Common myeloid progenitor, CD34-positive (primary cell): ENCODE measurements at regions not wholly inside any gene's neighbourhood (a gene's known extent, or its start where the extent isn't known, plus 50 kb on each side); places are given as distances from the start of the nearest gene placed in this dataset.
"Not testable (repeated sequence)": the region's sequence is repeated elsewhere in the genome, so short reads cannot be mapped to it uniquely, and the experiment has no call there.

Experiments
- CTCF ChIA-PET: fragments of 350-600 bp; sonication (Branson Sonifier 250); formaldehyde crosslinking; loops from one replicate; lab custom pipeline; 2021; ENCODE audit warnings: antibody characterized with exemption; lab: Charles Lee
- POLR2A ChIA-PET: fragments of 350-600 bp; sonication (Branson Sonifier 250); formaldehyde crosslinking; loops from one replicate; lab custom pipeline; 2021; ENCODE audit warnings: antibody characterized with exemption; lab: Charles Lee
- DNase-seq, 3 donors: peaks; one replicate each; pipeline versions ENCODE4 v3.0.0 to v3.0.0-alpha.2; 2013
- H3K27ac ChIP-seq, 2 experiments: 1 replicate in 1 of 2; 2 replicates in 1 of 2; pipeline ENCODE4 v1.7.0; 2013; ENCODE audit warnings: inconsistent platforms in 2 of 2, low read length in 2 of 2, mild to moderate bottlenecking in 2 of 2, low read depth in 1 of 2, moderate library complexity in 1 of 2; ENCODE audit not compliant: severe bottlenecking in 2 of 2, insufficient read depth in 1 of 2, poor library complexity in 1 of 2
- H3K27me3 ChIP-seq, 5 experiments: replicated peaks in 2 of 5; 1 replicate in 3 of 5; 2 replicates in 2 of 5; pipeline versions ENCODE4 v1.6.1 to v1.7.0; 2013; ENCODE audit warnings: low read length in 4 of 5, mild to moderate bottlenecking in 2 of 5, moderate library complexity in 2 of 5, inconsistent platforms in 1 of 5; ENCODE audit not compliant: insufficient read depth in 5 of 5, control insufficient read depth in 4 of 5
- H3K36me3 ChIP-seq, 4 experiments: 1 replicate in 2 of 4; 2 replicates in 2 of 4; pipeline versions ENCODE4 v1.6.1 to v1.7.0; 2013; ENCODE audit warnings: low read length in 3 of 4, control low read depth in 1 of 4, mild to moderate bottlenecking in 1 of 4; ENCODE audit not compliant: control insufficient read depth in 4 of 4, insufficient read depth in 4 of 4
- H3K4me1 ChIP-seq, 4 experiments: 1 replicate in 3 of 4; 2 replicates in 1 of 4; pipeline versions ENCODE4 v1.6.1 to v1.7.1; 2013; ENCODE audit warnings: low read length in 3 of 4, mild to moderate bottlenecking in 3 of 4, control low read depth in 1 of 4, inconsistent platforms in 1 of 4, moderate library complexity in 1 of 4; ENCODE audit not compliant: control insufficient read depth in 4 of 4, insufficient read depth in 4 of 4; ENCODE audit errors: control extremely low read depth in 1 of 4
- H3K4me3 ChIP-seq, 7 experiments: 1 replicate in 4 of 7; 2 replicates in 3 of 7; pipeline versions ENCODE4 v1.5.1 to v1.7.0; 2013; ENCODE audit warnings: mild to moderate bottlenecking in 7 of 7, low read length in 6 of 7, moderate library complexity in 6 of 7, inconsistent platforms in 2 of 7, low read depth in 2 of 7, control low read depth in 1 of 7; ENCODE audit not compliant: insufficient read depth in 4 of 7, control insufficient read depth in 1 of 7; ENCODE audit errors: extremely low read depth in 1 of 7
- H3K9me3 ChIP-seq, 5 experiments: 1 replicate in 4 of 5; 2 replicates in 1 of 5; pipeline versions ENCODE4 v1.6.1 to v1.7.1; 2013; ENCODE audit warnings: low read length in 4 of 5, mild to moderate bottlenecking in 2 of 5, inconsistent platforms in 1 of 5, low read depth in 1 of 5, moderate library complexity in 1 of 5; ENCODE audit not compliant: control insufficient read depth in 4 of 5, insufficient read depth in 2 of 5; ENCODE audit errors: control extremely low read depth in 1 of 5
- WGBS: methylation state at CpG from one replicate; pipeline ENCODE4 v1.1.5; 2013; ENCODE audit not compliant: insufficient coverage; 5-methylcytosine and 5-hydroxymethylcytosine counted together

DNA sequence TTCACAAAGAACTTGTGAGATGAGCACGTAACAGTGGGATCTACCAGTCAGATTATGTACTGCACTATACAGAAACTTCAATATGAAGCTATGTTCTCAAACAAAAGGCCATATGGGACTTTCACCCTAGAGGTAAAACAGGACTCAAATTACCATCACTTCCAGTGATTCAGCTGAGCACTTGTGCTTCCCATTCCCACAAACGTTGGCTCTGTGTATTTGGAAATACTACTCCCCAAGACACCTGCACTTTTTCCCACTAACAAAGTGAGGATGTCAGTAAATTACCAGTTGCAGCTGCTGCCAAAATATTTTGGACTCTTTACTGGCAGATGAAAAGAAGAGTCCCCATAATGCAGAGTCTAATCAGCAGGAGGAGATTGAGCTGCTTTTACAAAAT, 1570.1 kb downstream of the SI start:
- Histone ChIP-seq H3K36me3 (no peaks in the 10 kb centered on the region), H3K4me3 (no peak overlapping the region), H3K9me3 (no peaks in the 10 kb centered on the region), H3K27ac (no peak overlapping the region), H3K4me1 (no peaks in the 10 kb centered on the region), H3K27me3 (no peaks in the 10 kb centered on the region)
- 62% methylated on average over 2 of the region's 2 CpGs for WGBS
- DNase-seq: no peak
- CTCF ChIA-PET: interaction anchor here (1.7 kb wide), 1 partner anchor 18 kb away, joined by 5 read pairs; no protein-coding TSS in a partner anchor
- POLR2A ChIA-PET: no interaction called here

DNA sequence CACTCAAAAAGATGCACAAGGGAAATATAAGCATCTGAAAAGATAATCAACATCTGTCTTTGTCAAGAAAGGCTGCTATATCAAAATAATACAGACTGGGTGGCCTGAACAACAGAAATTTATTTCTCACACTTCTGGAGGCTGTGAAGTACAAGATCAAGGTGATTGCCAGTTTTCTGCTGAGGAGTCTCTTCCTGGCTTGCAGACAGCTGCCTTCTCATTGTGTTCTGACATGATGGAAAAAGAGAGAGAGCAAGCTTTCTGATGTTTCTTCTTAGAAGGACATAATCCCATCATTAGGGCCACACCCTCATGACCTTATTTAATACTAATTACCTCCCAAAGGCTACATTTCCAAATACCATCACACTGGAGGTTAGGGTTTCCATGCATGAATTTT, 1573.3 kb downstream of the SI start:
- ChIA-PET POLR2A (no interaction called here), CTCF (no interaction called here)
- H3K9me3 ChIP-seq: no peaks in the 10 kb centered on the region

DNA sequence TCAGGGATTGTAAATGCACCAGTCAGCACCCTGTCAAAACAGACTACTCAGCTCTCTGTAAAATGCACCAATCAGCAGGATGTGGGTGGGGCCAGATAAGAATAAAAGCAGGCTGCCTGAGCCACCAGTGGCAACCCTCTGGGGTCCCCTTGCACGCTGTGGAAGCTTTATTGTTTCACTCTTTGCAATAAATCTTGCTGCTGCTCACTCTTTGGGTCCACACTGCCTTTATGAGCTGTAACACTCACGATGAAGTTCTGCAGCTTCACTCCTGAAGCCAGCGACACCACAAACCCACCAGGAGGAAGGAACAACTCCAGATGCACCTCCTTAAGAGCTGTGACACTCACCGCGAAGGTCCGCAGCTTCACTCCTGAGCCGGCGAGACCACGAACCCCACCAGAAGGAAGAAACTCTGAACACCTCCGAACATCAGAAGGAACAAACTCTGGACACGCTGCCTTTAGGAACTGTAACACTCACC, 1578.5 kb downstream of the SI start:
- DNase-seq: peak in 2 of 3 donors; percentile 1 to 6
- H3K4me1 ChIP-seq, H3K4me3 ChIP-seq, H3K9me3 ChIP-seq, H3K36me3 ChIP-seq, H3K27ac ChIP-seq, POLR2A ChIA-PET, H3K27me3 ChIP-seq: not testable (repeated sequence)
- WGBS: 87% methylated on average over 9 of the region's 11 CpGs
- CTCF ChIA-PET: interaction anchor here (1.4 kb wide), 1 partner anchor 9 kb away, joined by 5 read pairs; no protein-coding TSS in a partner anchor

More for the DNA sequence above, 1573.3 kb downstream of the SI start:
- no peak for DNase-seq
- Histone ChIP-seq H3K4me3 (no peak overlapping the region), H3K27ac (no peak overlapping the region), H3K4me1 (no peaks in the 10 kb centered on the region), H3K36me3 (no peaks in the 10 kb centered on the region), H3K27me3 (no peaks in the 10 kb centered on the region)

DNA sequence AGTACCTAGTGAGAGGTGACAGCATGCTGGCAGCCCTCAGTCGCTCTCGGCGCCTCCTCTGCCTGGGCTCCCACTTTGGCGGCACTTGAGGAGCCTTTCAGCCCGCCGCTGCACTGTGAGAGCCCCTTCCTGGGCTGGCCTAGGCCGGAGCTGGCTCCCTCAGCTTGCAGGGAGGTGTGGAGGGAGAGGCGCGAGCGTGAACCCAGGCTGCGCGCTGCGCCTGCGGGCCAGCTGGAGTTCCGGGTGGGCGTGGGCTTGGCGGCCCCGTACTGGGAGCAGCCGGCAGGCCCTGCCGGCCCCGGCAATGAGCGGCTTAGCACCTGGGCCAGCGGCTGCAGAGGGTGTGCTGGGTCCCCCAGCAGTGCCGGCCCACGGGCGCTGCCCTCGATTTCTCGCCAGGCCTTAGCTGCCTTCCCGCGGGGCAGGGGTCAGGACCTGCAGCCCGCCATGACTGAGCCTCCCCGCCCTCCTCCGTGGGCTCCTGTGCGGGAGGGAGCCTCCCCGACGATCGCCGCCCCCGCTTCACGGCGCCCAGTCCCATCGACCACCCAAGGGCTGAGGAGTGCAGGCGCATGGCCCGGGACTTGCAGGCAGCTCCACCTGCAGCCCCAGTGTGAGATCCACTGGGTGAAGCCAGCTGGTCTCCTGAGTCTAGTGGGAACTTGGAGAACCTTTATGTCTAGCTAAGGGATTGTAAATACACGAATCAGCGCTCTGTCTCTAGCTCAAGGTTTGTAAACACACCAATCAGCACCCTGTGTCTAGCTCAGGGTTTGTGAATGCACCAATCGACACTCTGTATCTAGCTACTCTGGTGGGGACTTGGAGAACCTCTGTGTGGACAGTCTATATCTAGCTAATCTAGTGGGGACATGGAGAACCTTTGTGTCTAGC, 1579.2 kb downstream of the SI start:
- WGBS: 96% methylated on average over 41 of the region's 47 CpGs
- POLR2A ChIA-PET, H3K4me1 ChIP-seq, H3K27ac ChIP-seq, H3K9me3 ChIP-seq, H3K27me3 ChIP-seq, DNase-seq, H3K36me3 ChIP-seq, H3K4me3 ChIP-seq: not testable (repeated sequence)
- CTCF ChIA-PET: interaction anchor here (1.0 to 1.4 kb wide), 2 partner anchors 9 kb away, joined by 3 to 5 read pairs; no protein-coding TSS in a partner anchor

DNA sequence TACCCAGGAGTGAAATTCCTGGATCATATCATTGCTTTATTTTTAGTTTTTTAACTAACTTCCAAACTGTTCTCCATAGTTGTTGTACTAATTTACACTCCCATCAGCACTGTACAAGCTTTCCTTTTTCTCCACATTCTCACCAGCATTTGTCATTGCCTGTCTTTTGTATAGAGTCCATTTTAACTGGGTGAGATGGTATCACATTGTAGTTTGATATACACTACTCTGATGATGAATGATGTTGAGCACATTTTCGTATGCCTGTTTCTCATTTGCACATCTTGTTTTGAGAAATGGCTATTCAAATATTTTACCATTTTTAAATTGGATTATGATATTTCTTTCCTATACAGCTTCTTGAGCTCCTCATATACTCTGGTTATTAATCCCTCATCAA, 1586.6 kb downstream of the SI start:
- Histone ChIP-seq H3K4me3 (no peak overlapping the region), H3K36me3 (no peaks in the 10 kb centered on the region), H3K27me3 (no peaks in the 10 kb centered on the region), H3K27ac (no peak overlapping the region), H3K4me1 (no peaks in the 10 kb centered on the region), H3K9me3 (no peaks in the 10 kb centered on the region)
- DNase-seq: no peak
- WGBS: no CpG with 5 or more reads among the region's 1 CpG
- ChIA-PET CTCF (interaction anchor here (0.8 kb wide), 1 partner anchor 11 kb away, joined by 5 read pairs; no protein-coding TSS in a partner anchor), POLR2A (no interaction called here)

DNA sequence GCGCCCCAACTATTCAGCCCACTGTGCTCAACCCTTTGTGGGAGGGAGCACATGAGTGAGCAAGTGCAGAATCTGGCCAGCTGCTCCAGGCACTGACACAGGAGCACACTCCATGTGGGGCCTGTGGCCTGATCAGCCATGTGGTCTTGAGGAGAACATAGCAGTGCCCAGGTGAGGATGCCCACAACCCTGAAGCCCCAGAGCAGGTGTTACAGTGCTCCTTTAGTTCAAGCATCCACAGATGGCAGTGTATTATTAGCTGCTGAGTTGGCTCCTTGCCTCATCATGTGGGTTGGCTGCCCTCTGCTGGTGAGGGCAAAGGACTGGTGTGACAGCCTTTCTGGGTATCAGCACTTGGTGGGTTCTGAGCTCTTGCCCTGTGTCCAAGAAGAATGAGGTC, 1588.2 kb downstream of the SI start:
- ChIA-PET CTCF (interaction anchor here (0.6 to 1.5 kb wide), 14 partner anchors 8 to 1980 kb away, joined by 3 to 5 read pairs (median 3); no protein-coding TSS in a partner anchor), POLR2A (no interaction called here)
- WGBS: 100% methylated on average over 1 of the region's 1 CpG
- Histone ChIP-seq H3K36me3 (no peaks in the 10 kb centered on the region), H3K27ac (no peak overlapping the region), H3K27me3 (no peaks in the 10 kb centered on the region), H3K9me3 (no peaks in the 10 kb centered on the region), H3K4me3 (no peak overlapping the region), H3K4me1 (no peaks in the 10 kb centered on the region)
- peak; percentile 31 to 69 (median 64) for DNase-seq

DNA sequence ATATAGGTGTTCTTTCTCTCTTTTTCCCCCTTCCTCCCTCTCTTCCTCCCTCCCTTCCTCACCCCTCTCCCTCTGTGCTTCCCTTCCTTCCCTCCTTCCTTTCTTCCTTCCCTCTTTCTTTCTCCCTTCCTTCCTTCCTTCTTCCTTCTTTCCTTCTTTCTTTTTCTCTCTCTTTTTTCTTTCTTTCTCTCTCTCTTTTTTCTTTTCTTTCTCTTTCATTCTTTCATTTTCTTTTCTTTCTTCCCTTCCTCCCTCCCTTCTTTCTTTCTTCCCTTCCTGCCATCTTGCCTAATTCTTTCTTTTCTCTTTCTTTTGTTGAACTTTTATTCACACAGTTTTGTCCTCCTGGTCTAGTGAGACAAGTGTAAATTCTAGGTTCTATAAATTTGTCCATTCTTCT, 1595.6 kb downstream of the SI start:
- H3K4me3 ChIP-seq: no peak overlapping the region
- H3K27ac ChIP-seq: no peak overlapping the region
- H3K9me3 ChIP-seq: no peaks in the 10 kb centered on the region
- H3K4me1 ChIP-seq: no peaks in the 10 kb centered on the region
- CTCF ChIA-PET: no interaction called here
- H3K27me3 ChIP-seq: no peaks in the 10 kb centered on the region
- H3K36me3 ChIP-seq: no peaks in the 10 kb centered on the region
- POLR2A ChIA-PET: no interaction called here
- no peak for DNase-seq
